Fibroblast of upper back skin (primary cell): ENCODE measurements at regions not wholly inside any gene's neighbourhood (a gene's known extent, or its start where the extent isn't known, plus 50 kb on each side); places are given as distances from the start of the nearest gene placed in this dataset.
"Not testable (repeated sequence)": the region's sequence is repeated elsewhere in the genome, so short reads cannot be mapped to it uniquely, and the experiment has no call there.

Source experiments
- DNase-seq: peaks from one replicate; pipeline ENCODE4 v3.0.0-alpha.2; 2013

DNA sequence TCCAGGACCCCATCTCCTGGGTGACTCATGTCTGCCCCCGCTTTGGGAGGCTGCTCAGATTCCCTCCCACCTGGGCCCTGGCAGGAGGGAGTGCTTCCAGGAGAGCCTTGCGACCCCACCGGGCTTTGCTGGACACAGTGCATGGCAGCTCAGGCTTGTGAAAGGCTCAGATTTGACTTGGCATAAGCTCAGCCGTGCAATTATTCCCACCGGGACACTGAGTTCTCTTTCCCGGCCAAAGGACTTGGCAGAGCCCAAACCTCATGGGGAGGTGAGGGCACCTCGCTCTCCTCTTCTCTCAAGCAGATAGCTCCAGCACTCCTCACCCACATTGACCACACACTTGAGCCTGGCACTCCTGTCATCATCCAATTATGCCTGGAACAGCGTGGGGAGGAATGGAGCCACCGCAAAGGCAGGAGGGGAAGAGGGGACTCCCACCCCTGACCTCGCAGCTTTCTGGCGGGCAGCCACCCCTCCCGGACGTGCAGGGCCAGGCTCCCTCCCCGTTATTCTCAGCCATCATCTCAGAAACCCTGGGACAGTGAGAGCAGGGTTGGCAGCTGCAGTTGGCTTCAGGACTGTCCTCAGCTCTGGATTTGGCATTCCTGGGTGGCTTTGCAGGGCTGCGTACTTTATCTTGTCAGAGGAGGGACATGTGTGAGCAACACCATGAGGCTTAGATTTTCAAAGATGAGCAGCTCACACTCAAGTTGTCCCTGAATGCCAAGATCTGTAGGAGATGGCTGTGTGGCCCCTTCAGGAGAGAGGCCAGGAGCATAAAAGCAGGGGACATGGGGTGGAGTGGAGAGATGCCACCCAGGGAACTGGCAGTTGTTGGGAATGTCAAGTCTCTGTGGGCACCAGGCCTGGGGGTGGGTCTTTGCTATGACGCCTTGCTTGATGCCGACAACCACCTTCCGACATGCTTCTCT is 306.2 kb downstream of the TEX29 start:
- DNase-seq: no peak

DNA sequence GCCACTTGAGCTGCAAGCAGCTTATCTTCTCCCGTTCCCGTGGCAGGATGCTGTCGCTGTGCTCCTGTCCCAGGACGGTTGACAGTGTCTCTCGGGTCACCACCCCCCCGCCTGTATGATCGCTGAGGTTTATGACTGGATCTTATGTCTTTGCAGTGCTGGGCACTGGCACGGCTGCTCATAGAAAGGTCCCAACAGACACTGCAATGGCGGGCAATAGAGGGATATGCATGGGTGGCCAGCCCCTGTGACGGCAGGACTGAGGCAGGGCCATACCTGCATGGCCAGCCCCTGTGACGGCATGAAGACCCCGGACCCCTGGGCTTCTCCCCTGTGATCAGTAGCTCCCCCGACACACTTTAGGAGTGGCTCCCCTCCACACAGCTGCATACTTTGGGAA is 307.2 kb downstream of the TEX29 start:
- DNase-seq: no peak

DNA sequence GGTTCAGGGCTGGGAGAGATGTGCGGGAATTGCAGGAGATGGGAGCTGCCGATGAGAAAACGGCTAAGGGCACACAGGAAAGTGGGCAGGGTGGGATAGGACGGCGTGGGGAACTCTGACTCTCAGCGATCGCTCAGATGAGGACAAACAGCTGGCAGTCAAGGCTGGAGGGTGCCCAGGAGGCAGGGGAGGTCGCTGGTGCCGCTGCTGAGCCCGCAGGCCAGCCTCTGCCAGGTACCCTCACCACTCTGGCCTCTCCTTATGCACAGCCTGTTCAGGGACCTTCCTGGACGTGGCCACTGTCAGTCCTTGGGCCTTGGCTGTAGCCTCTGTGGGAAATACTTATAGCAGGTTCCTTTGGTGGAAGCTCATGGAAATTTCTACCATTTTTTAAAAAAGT is 308.6 kb downstream of the TEX29 start:
- no peak for DNase-seq

DNA sequence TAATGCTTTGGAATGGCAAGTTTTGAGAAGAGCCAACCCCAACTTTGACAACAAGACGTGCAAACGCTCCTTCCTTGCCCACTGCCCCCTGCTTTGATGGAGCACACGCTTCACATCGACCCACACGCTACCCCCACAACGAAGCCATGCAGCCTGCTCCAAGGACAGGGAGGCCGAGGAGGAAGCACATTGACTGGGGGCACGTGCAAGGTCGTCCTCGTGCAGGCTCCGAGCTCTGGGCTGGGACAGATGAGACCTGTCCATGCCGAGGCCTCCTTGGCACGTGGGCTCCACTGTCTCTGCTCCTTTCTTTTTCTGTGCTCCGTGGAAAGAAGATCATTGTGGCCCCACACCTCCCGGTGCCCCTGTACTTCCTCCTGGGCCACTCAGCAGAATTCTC is 309.0 kb downstream of the TEX29 start:
- no peak for DNase-seq

DNA sequence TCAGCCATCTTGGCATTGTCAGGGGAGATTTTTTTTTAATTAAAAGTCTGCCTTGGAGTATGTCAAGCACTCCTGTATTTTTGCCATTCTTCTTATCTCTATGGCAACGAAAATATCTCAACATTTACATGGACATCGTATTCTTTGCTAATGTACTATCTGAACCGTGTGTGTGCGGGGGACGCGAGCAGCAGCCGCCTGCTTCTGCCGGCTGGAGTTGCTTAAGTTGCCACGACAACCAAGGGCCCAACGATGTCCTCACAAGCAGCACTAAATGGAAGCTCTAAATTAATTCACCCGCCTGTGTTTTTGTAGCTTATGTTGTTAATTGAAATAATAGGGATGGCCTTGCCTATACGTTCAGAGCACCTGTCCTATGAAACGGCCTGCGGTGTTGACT is 309.5 kb downstream of the TEX29 start:
- no peak for DNase-seq

DNA sequence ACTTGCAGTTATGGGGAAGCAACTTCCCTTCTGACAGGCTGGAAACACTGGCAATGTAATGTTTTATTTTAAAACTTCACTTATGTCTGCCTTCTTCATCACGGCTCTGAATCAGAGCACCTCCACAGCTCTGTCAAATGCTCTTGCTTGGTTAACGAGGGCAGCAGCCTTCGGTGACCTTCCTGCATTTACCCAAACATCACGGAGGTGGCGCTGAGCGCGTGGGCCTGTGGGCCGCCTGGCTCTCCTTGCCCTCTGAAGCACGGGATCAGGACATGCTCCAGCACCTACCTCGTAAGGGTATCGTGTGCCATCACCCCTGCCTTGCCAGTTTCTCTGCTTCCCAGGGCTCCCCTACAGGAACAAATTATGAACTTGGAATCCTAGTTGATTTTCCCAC is 310.0 kb downstream of the TEX29 start:
- no peak for DNase-seq

DNA sequence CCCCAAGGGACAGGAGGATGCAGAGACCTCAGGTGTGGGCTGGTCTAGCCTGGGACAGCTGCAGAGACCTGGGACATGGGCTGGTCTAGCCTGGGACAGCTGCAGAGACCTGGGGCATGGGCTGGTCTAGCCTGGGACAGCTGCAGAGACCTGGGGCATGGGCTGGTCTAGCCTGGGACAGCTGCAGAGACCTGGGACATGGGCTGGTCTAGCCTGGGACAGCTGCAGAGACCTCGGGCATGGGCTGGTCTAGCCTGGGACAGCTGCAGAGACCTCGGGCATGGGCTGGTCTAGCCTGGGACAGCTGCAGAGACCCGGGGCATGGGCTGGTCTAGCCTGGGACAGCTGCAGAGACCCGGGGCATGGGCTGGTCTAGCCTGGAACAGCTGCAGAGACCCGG is 310.8 kb downstream of the TEX29 start:
- DNase-seq: not testable (repeated sequence)

DNA sequence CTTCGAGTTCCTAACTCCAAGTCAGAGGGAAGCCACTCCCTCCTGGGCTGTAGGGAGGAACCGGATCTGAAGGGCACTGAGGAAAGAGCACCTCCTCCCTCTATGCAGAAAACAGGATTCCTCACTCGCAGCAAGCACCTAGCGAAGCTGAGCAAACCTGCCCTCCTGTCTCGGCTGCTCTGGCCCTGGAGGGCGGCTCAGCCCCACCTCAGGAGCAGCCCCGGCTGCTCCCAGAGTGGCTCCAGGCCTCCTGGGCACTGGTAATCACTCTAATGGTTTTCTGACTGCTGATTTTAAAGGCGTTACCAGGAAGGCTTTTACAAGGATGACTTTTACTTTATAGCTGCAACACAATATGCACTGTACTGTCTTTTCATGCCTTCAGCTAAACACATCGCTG is 312.5 kb downstream of the TEX29 start:
- no peak for DNase-seq

DNA sequence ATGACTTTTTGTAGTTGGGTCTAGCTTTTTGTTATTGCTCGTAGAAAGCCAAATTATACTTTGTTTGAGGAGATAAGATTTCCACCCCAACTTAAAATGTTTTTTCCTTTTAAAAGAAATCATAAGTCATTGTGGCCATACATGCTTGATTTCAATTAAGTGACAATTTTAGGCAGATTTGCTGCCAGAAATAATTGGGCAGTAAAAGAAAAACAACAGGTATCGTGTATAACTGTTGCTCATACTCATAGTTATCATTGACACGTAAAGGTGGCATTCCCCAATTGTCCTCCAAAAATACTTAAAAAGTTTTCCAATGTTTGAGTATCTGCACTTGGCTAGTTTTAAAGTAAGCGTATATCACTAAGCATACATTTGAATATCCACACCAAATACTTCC is 313.0 kb downstream of the TEX29 start:
- DNase-seq: no peak

DNA sequence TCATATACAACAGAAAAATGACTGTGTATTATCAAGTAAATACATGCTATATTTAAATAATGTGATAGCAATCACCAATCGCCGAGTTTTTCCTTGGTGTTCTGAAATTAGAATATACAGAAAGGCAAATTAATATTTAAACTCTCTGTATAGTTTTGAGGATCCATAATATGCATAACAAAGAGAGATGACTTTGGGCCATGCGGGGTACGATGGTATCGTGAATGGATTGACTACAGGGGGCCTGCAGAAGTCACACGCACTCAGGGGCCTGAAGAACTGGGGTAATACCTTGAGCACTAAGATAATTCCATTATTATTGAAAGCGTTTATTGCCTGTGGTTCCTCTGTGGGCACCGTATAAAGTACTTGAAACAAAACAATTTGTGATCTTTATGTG is 314.0 kb downstream of the TEX29 start:
- no peak for DNase-seq

DNA sequence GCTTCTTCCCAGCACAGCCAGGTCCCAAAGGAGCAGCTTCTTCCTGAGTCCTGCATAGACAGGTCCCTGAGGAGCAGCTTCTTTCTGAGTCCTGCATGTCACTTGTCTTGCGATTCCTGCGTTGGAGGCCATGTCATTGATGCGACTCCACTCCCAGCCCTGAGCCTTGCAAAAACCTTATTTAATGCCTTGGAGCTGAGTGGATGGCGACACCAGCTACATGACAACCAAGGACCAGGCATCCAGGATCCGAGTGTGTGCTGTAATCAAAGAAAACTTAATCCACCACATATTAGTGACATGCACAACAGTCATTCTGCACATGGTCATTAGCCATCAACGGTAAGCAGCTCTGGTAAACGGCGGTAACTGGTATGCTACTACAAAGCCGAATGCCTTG is 315.8 kb downstream of the TEX29 start:
- no peak for DNase-seq

DNA sequence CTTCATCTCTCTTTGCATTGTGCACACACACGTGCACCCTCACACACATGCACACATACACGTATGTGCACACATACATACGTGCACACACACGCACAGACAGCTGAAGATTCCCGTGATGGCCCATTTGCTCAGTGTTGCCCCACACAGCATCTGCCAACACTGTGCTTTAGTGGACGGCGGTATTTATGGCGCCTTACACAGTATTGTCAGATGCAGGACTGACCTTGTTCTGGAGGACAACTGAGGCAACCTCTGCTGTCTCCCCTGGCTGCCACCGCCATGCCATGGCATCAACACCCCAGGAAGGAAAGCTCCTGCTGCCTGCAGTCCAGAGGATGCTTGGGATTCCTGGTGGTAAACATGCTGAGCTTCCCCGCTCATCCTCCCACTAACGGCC is 316.4 kb downstream of the TEX29 start:
- no peak for DNase-seq

DNA sequence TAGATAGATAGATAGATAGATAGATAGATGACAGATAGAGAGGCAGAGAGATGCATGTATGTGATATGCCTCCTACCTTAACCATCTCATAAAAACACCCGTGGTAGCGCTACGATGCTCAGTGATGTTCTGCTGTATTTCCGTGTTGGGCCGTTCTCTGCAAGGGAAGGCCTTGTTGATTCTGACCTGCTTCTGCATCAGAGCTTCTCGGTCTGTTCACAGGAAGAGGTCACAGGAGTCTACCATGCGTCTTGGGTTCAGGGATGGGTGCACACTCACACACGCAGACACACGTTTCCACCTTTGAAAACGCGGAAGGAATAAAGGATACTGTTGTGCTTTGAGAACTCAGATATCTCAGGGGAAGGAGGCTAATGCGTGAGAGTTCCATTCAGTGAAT is 316.9 kb downstream of the TEX29 start:
- no peak for DNase-seq

DNA sequence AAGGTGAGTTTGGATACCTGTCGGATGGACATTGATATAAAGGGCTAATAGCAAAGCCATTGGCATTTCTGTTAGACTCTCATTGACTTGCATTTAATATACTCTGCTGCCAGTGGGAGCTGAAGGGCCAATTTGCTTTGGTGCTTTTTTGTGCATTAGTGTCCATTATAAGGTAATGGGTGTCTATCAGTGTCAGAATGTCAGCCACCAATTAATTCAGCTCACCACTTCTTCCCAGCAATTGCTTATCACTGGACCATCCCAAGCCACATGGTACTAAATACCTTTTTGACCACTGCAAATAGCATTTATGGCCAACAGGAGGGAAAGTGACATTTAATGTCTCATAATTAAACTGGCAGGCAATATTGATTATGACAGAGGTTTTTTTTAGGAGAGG is 317.8 kb downstream of the TEX29 start:
- no peak for DNase-seq

DNA sequence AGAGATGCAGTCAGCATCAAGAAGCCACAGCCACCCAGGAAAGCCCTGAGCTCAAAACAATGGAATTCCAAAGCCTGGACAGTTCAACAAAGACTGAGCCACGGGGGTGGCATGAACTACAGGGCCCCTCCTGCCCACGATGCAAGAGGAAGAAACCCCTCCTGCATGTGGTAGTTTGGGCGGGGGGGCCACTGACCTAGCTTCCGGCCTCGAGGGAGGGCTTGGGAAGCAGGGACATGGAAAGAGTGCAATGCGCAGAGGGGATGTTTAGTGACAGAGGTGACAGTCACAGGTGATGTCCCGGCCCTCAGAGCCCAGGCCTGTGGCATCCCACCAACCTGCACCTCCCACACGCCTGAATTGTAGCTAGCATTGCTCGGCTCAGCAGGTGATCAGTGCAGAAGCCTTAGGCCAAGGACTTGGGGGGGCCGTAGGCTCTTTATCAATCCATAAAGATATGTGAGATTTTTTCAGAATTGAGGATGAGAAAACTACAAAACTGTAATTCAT is 318.8 kb downstream of the TEX29 start:
- no peak for DNase-seq

DNA sequence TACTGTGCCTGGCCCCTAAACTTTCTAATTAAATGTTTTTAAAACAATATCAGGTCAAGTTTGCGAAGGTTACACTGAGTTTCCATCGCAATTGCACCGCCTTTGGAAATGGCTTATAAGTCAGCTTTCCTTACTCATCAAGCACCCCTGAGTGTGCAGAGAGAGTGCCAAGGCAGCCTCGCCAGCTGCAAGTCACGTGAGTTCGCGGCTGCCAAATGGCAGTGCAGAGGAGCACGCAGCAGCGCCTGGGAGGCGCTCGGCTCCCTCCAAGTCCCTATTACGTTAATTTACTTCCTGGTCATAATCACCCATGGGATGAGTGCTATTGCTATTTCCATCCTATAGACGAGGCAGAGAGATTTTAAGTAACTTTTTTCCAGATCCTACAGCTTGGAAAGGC is 319.6 kb downstream of the TEX29 start:
- DNase-seq: no peak

DNA sequence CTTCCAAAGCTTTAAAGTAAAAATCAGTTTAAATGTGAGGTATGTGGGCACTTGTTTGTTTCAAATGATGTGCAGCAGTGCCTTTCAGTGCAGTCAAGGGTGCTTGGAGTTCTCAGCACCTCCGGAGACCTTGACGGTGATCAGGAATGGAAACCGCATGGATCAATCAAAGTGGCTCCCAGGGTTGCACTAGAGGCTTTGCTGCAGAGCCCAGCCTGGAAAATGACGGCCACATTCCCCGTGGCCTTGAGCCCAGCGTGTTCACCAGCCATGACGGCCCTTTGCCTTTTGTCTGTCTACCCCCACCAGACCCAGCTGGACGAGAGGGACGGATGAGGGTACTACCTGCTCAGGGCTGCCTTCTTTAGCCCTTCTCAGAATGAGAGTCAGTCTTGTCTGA is 320.0 kb downstream of the TEX29 start:
- no peak for DNase-seq

DNA sequence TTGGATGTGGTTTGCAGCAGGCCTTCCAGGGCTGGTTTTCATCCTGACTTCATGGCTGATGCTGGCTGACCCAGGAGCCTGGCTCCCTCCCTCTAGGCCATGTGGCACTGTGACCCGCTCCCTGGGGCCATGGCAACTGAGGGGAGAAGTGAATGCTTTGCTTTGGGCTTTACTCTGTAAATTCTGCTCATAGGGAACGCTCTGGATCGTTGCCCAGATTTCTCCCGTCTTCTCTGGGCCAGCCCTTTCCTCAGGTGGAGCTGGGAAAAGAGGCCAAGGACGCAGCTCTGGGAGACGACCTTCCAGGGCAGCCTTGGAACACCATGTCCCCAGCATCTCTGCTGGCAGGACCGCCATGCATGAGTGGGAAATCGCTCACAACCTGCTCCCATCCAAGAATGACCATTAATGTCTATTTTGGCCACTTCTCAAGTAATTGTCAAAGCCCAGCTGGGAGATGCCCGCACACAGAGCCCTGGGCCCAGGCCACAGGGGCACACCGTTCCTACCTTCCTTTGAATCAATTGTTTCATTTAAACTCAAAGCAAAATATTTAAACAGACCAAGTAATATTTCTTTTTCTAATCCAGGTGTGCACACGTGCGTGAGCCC is 321.8 kb downstream of the TEX29 start:
- DNase-seq: no peak

DNA sequence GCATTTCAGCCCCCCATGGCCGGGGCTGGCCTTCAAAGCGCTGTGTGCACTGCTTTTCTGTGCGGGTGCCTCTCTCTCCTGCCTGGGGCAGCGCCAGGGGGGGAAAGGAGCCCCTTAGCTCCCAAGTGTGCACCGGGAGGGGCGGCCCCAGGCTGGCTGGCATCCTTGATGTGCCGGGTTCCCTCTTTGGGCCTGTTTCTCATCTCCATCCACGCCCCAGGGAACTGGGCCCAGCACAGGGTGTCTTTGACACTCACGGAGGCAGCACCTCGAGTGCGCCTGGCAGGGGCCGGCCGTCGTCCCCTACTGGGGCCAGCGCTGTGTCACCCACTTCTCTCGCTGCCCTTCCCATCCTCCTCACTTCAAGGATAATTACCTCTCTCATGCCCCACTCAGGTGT is 324.3 kb downstream of the TEX29 start:
- no peak for DNase-seq

DNA sequence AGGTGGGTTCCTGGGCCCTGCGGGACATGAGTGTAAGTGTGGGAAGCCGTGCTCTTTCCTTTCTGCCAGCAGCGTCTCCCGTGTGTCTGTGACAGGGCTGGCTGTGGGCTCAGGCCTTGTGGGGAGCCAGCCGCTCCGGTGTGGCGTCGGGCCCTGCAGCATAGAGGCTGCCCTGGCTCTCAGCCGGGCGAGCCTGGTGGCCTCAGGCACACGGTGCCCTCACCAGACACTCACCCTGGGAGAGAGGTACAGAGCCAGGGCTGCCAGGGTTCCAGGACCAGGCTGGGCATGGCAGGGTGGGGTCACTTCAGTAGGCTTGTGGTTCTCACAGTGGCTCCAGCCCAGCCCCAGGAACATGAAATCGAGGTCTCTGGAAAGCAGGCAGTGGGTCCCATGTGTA is 324.8 kb downstream of the TEX29 start:
- DNase-seq: no peak

DNA sequence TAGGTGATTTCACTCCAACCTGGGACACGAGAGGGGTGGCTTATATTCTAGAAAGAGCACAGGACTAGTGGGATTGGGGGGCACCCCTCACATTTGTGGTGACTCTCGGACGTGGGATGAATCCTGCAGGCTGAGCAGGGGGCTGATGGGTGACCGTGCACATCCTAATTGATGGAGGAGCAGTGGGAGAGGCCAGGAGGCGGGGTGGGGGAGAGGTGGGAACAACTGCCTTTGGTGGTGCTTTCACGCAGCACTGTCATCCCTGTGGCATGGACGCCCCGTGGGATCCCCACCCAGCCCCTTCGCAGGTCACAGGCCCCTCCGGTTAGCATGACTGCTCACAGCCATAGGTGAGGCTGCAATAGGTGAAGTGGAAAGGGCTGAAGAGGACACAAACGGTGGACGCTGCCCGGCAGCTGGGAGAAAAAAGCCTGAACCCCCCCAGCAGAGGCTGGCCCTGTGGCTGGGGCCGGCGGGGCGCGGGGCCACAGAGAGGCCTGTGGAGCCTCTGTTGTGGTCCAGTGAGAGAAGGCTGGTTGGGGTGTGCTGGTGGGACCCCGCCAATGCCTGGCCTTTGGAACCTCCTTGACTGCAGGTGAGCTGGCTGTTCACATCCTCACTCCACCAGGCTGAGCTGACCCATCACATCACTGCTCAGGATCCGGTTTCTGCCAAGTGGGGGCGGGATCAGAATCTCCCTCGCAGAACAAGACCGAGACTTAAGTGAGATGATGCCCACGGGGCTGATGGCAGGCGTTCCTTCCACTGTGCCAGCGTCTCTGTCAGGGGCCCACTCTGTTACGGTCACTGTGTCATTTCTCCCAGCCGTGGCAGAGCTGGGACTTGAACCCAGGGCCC is 325.4 kb downstream of the TEX29 start:
- no peak for DNase-seq

DNA sequence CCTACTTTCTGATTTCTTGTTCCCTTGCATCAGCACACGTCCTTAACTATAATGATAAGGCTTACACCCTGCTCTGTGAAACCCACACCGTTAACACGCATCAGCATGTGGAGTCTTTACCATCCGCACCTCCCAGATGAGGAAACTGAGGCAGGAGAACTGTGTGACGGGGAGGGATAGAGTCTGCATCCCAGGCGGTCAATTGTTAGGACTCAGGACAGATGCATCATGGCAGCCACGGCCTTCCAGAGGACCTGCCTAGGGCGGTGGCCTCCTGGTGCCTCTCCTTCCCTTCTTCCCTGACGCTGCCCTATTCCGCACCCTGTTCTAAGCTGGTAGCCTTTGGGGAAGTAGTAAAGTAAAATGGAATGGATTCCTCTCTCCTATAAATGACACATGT is 326.0 kb downstream of the TEX29 start:
- no peak for DNase-seq

DNA sequence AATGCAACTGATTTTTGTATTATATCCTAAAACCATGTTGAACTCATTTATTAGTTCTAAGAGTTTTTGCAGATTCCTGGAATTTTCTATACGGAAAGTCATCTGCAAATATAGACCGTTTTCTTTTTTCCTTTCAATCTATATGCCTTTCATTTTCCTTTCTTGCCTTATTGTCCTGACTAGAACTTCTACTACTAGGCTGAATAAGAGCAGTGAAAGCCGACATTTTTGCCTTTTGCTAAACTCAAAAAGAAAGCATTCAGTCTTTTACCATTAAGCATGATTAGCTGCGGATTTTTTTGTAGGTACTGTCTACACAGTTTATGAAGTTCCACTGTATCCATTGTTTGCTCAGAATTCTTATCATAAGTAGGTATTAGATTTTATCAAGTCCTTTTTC is 328.4 kb downstream of the TEX29 start:
- no peak for DNase-seq

DNA sequence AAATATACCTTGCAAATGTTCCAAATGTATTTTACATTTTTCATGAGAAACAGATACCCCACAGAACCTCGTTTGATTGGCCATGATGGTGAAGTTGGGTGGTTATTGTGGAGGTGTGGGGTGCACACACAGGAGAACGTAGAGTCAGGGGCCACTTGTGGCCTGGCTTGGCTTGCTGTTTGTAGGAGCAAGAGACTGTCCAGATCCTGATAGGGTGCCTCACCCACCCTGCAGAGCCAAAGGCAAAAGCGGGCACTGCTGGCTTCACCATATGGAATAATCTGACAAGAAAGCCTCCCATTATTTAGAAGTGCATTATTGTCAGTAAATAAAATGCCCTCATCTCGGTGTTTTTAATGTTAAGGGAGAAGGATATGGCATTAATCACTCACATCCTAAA is 330.2 kb downstream of the TEX29 start:
- no peak for DNase-seq
